SH-SY5Y (cell line): ENCODE measurements at regions not wholly inside any gene's neighbourhood (a gene's known extent, or its start where the extent isn't known, plus 50 kb on each side); places are given as distances from the start of the nearest gene placed in this dataset.

Source experiments
- GATA2 ChIP-seq: IDR thresholded peaks from 2 replicates; pipeline ENCODE4 v1.6.1; 2011; ENCODE audit warnings: mild to moderate bottlenecking, low read depth, low read length
- GATA3 ChIP-seq: IDR thresholded peaks from 2 replicates; pipeline ENCODE4 v1.6.1; 2011; ENCODE audit warnings: low read depth, mild to moderate bottlenecking, low read length, moderate library complexity

DNA sequence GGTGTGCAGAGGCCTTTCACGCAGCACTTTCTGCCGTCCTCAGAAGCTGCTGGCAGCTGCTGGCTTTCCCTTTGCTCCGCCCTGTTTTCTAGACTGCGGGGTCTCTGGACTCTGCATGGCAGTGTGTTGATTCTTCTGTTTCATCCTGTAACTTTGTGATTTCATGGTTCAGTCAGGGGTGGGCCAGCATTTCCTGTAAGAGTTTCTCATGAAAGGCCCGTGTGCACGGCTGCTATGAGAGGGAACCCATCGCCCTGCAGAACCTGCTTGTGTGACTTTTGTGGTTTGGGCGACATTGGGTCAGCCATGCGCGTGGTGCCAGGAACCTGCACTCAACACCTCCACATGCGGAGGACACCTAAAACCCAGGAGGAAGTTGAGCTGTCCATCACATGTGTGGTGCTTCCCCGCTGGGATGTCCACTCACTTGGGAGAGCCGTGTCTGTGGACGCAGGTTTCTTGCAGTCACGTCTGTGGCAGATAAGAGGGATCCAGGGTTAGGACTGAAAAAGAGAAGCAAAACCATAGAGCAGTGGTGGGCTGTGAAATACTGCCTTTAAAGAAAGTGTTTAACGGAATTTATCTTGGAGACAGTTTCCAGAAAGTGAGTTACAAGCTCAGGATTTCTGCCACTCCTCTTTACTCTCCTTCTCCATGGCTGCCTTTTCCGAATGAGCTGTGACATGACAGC, 167.3 kb upstream of the ALKAL2 start:
- no peak for TF ChIP-seq GATA3
- TF ChIP-seq GATA2: no peak
